ENCODE measurements at regions not wholly inside any gene's neighbourhood (a gene's known extent, or its start where the extent isn't known, plus 50 kb on each side); places are given as distances from the start of the nearest gene placed in this dataset.

GRCh38 chr10:121288011-121288410, 310.2 kb downstream of the FGFR2 start:
- no peaks in the 10 kb centered on the region for H3K36me3 Mint-ChIP-seq (ENCODE audit: insufficient read depth, unreplicated experiment)
- no peak overlapping the region for H3K27ac Mint-ChIP-seq (ENCODE audit: unreplicated experiment)
- POLR2A ChIA-PET, result no interaction called here
- CTCF ChIA-PET, result no interaction called here
- no peak for TF ChIP-seq CTCF (IDR thresholded peaks at IDR 0.05; ENCODE audit: insufficient read depth in 1 of 2, low read depth in 1 of 2, low read length in 1 of 2, severe bottlenecking in 1 of 2, unreplicated experiment in 1 of 2)
- H3K4me3 ChIP-seq (ENCODE audit: low read depth, low read length), result no peak overlapping the region
- H3K9me3 Mint-ChIP-seq (ENCODE audit: unreplicated experiment), result no peaks in the 10 kb centered on the region
- no peaks in the 10 kb centered on the region for H3K27me3 Mint-ChIP-seq (ENCODE audit: insufficient read depth, unreplicated experiment)
- H3K4me1 Mint-ChIP-seq (ENCODE audit: low read depth, unreplicated experiment), result peaks cover 13% of the 10 kb centered on the region
- DNase-seq, result no peak
- no TSS peak for BruUV-seq (replicated peaks)
- H3K9me3 ChIP-seq, result no peaks in the 10 kb centered on the region
- no peak overlapping the region for H3K4me3 Mint-ChIP-seq (ENCODE audit: unreplicated experiment)
- intact Hi-C loops (cut with micrococcal nuclease; ENCODE audit: unreplicated experiment), result no loop called here
- H3K4me1 ChIP-seq, result no peaks in the 10 kb centered on the region
- H3K36me3 ChIP-seq (ENCODE audit: control insufficient read depth, insufficient read depth, low read length), result no peaks in the 10 kb centered on the region
- no peaks in the 10 kb centered on the region for H3K27me3 ChIP-seq (replicated peaks; ENCODE audit: control insufficient read depth, insufficient read depth, low read length)

GRCh38 chr10:121288864-121289661, 309.2 kb downstream of the FGFR2 start:
- ChIA-PET POLR2A (no interaction called here), CTCF (no interaction called here)
- Histone ChIP-seq H3K27me3 (replicated peaks; ENCODE audit: control insufficient read depth, insufficient read depth, low read length) (no peaks in the 10 kb centered on the region), H3K4me1 (no peaks in the 10 kb centered on the region), H3K4me3 (ENCODE audit: low read depth, low read length) (no peak overlapping the region), H3K36me3 (ENCODE audit: control insufficient read depth, insufficient read depth, low read length) (no peaks in the 10 kb centered on the region), H3K9me3 (no peaks in the 10 kb centered on the region)
- H3K4me1 Mint-ChIP-seq (ENCODE audit: low read depth, unreplicated experiment), result peaks cover 13% of the 10 kb centered on the region
- no peaks in the 10 kb centered on the region for H3K9me3 Mint-ChIP-seq (ENCODE audit: unreplicated experiment)
- no peak overlapping the region for H3K27ac Mint-ChIP-seq (ENCODE audit: unreplicated experiment)
- H3K27me3 Mint-ChIP-seq (ENCODE audit: insufficient read depth, unreplicated experiment), result no peaks in the 10 kb centered on the region
- no peak overlapping the region for H3K4me3 Mint-ChIP-seq (ENCODE audit: unreplicated experiment)
- no peak for TF ChIP-seq CTCF (IDR thresholded peaks at IDR 0.05; ENCODE audit: insufficient read depth in 1 of 2, low read depth in 1 of 2, low read length in 1 of 2, severe bottlenecking in 1 of 2, unreplicated experiment in 1 of 2)
- no peaks in the 10 kb centered on the region for H3K36me3 Mint-ChIP-seq (ENCODE audit: insufficient read depth, unreplicated experiment)
- BruUV-seq (replicated peaks), result no TSS peak
- intact Hi-C loops (cut with micrococcal nuclease; ENCODE audit: unreplicated experiment), result no loop called here
- no peak for DNase-seq

GRCh38 chr10:121289800-121290199, 308.4 kb downstream of the FGFR2 start:
- Mint-ChIP-seq H3K27me3 (ENCODE audit: insufficient read depth, unreplicated experiment) (no peaks in the 10 kb centered on the region), H3K36me3 (ENCODE audit: insufficient read depth, unreplicated experiment) (no peaks in the 10 kb centered on the region), H3K27ac (ENCODE audit: unreplicated experiment) (no peak overlapping the region), H3K4me1 (ENCODE audit: low read depth, unreplicated experiment) (peaks cover 13% of the 10 kb centered on the region), H3K4me3 (ENCODE audit: unreplicated experiment) (no peak overlapping the region), H3K9me3 (ENCODE audit: unreplicated experiment) (no peaks in the 10 kb centered on the region)
- no peaks in the 10 kb centered on the region for H3K27me3 ChIP-seq (replicated peaks; ENCODE audit: control insufficient read depth, insufficient read depth, low read length)
- ChIA-PET POLR2A (no interaction called here), CTCF (no interaction called here)
- no peaks in the 10 kb centered on the region for H3K9me3 ChIP-seq
- no peaks in the 10 kb centered on the region for H3K4me1 ChIP-seq
- no TSS peak for BruUV-seq (replicated peaks)
- DNase-seq, result no peak
- H3K4me3 ChIP-seq (ENCODE audit: low read depth, low read length), result no peak overlapping the region
- intact Hi-C loops (cut with micrococcal nuclease; ENCODE audit: unreplicated experiment), result no loop called here
- TF ChIP-seq CTCF (IDR thresholded peaks at IDR 0.05; ENCODE audit: insufficient read depth in 1 of 2, low read depth in 1 of 2, low read length in 1 of 2, severe bottlenecking in 1 of 2, unreplicated experiment in 1 of 2), result no peak
- no peaks in the 10 kb centered on the region for H3K36me3 ChIP-seq (ENCODE audit: control insufficient read depth, insufficient read depth, low read length)
